Spleen (tissue), 7 donors: ENCODE measurements at regions not wholly inside any gene's neighbourhood (a gene's known extent, or its start where the extent isn't known, plus 50 kb on each side); places are given as distances from the start of the nearest gene placed in this dataset.

Source experiments
- CTCF ChIP-seq, 11 experiments: fragments of 200-600 bp in 7 of 11; fragments of 450-650 bp in 4 of 11; sonication (generic) in 4 of 11; IDR thresholded peaks in 8 of 11; conservative IDR thresholded peaks in 3 of 11; 1 replicate in 7 of 11; 2 replicates in 4 of 11; pipeline versions ENCODE4 v1.4.0 to v1.8.0; 2016 to 2021; ENCODE audit warnings: antibody characterized with exemption in 11 of 11, inconsistent platforms in 4 of 11, mild to moderate bottlenecking in 1 of 11
- POLR2A ChIP-seq, 3 donors: fragments of 450-650 bp; IDR thresholded peaks; one replicate each; pipeline ENCODE4 v1.5.1; 2017; ENCODE audit warnings: antibody characterized with exemption in 3 of 3, mild to moderate bottlenecking in 1 of 3
- donor health status: DM: no; HTN: no; CAD: no; lungs with moderate emphysema.
- donor health status: DM: no; HTN: no; CAD: no.
- donor health status: DM: no; HTN: no; CAD: no.

- TF ChIP-seq CTCF (IDR thresholded peaks at IDR 0.05 in 8 of 11, conservative IDR thresholded peaks at IDR 0.05 in 3 of 11) (no peak), POLR2A (IDR thresholded peaks at IDR 0.05) (no peak)
Observed at GRCh38 chr3:178960181-178960580, 111.4 kb downstream of the ZMAT3 start.
